T-helper 1 cell treated with Interleukin-12 subunit alpha and Interleukin-12 subunit beta and Interleukin-4 antibody, amounts not matched to agents 30 ng/mL and 1 ng/mL, for 36 hours (primary cell): ENCODE measurements at regions not wholly inside any gene's neighbourhood (a gene's known extent, or its start where the extent isn't known, plus 50 kb on each side); places are given as distances from the start of the nearest gene placed in this dataset.
"Not testable (repeated sequence)": the region's sequence is repeated elsewhere in the genome, so short reads cannot be mapped to it uniquely, and the experiment has no call there.

Experiments used
- intact Hi-C: fragments of 100-400 bp; cut with micrococcal nuclease; formaldehyde crosslinking; loops from one replicate; pipeline ENCODE4 v1.15.1; 2024

DNA sequence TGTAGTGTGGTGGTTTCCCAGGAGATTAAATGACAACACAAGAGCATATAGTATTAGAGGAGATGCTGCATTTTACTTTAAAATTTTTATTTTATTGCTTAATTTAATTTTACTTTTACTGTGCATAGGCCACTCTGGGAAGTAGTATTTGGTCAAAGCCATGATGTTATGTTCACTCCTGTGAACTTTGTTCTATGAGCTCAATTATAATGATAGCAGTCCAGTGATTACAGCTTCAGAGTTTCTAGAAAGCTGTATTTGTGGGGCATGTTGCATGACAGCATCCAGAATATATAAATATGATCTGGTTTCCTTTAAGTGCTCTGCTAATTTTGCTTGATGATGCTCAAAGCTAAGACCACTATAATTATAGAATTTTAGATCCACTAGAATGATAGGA is 338.6 kb downstream of the NSUN3 start:
- intact Hi-C loops = no loop called here

DNA sequence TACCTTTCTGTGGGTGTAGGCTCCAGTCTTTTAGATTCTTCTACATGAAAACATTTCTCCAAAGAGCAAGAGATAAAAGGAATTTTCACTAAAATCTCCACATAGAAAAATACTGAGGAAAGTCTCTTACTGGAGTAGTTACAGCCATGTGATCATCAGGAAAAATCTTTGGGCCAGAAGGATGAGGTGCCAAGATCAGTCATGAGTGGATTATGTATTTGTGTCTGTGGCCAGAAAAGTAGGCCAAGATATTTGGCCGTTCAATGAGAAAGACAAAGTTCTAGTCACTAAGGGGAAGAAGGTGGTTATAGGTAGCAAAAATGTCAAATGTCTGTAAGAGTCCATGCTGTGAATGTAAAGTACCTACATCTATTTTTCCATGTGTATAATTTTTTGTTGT is 339.3 kb downstream of the NSUN3 start:
- intact Hi-C loops = no loop called here

DNA sequence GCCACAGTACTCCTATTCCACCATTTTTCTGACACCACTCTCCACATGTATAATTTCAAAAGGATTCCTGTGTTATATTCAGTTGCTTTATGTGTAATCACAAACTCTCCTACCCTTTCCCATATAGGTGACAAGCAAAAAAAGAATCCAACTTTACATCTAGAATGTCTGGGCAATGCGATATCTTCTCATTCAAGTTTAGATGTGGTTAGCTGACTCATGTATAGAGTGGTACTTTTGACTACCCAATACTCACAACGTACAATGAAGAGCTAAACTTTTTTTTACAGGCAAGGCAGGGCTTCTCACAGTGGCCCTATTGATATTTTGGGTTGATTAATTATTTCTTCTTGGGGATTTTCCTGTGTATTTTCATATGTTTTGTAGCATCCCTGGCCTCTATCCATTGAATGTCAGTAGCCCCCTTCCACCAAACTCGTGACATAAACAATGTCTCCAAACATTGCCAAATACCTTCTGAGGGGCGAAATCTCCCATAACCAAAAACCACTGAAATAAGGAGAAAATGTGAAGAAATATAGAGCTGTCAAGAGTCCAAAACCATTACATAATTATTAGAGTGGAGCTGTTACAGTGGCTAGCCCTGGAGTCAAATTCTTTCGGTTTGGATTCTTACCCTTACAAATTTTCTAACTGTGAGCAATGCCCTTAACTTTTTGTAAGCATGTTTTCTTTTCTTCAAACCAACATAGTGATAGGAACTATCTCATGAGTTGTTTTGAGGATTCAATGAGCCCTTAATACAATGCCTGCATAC is 342.6 kb downstream of the NSUN3 start:
- intact Hi-C loops = no loop called here

- intact Hi-C loops = no loop called here
Measured at GRCh38 chr3:94406595-94406994, 343.7 kb downstream of the NSUN3 start.

- intact Hi-C loops = not testable (repeated sequence)
Measured at GRCh38 chr3:94412936-94413335, 350.1 kb downstream of the NSUN3 start.

GRCh38 chr3:94413336-94414108 is 350.7 kb downstream of the NSUN3 start:
- intact Hi-C loops = no loop called here

DNA sequence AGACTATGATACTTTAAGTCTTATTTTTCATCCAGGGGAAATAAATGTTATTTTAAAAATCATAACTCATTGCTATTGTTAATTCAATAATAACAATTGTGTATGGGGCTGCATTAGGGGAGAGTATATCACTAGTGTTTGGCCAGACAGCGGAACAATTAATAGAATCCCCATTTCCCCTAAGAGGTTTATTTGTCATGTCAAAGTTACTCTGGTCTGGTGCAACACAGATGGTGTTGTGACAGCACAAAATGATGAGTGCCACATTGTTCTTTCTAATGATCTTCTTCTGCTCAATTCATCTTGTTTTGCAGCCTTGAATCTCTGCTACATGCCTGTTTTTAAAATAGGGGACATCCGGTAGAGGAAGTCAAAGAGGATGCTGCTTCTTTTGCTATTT is 351.6 kb downstream of the NSUN3 start:
- intact Hi-C loops = no loop called here

GRCh38 chr3:94416768-94417167 is 353.9 kb downstream of the NSUN3 start:
- intact Hi-C loops = no loop called here

DNA sequence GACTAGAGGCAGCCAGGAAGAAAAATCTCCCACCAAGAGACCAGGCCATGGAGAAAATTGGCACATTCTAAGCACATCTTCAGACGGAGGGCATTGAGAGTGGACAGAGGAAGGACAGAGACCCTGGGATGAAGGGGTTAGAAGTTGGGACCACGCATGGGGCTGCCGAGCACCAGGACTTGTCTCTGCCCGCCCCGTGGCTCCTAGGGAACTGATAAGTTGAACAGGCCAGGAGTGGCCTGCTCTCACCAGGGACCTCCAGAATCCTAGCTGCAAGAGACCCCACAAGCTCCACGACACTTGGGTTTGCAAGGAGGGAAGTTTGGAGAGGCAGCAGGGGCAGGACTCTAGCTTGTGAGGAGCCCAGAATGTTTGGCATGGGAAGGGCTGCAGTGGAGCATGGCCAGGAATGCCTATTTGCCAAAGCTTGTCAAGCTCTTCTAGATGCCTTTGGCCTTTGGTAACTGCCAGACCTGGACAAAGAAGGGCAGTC is 355.1 kb downstream of the NSUN3 start:
- intact Hi-C loops = no loop called here

DNA sequence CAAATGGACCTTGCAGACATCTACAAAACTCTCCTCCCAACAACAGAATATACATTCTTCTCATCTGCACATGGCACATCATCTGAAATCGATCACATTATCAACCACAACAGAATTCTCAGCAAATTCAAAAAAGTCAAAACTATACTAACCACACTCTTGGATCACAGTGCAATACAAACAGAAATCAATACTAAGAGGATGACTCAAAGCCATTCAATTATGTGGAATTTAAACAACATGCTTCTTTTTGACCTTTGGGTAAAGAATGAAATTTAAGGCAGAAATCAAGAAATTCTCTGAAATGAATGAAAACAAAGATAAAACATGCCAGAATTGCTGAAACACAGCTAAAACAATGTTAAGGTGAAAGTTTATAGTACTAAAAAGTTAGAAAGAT is 358.1 kb downstream of the NSUN3 start:
- intact Hi-C loops = no loop called here

GRCh38 chr3:94423578-94423977 is 360.7 kb downstream of the NSUN3 start:
- intact Hi-C loops = no loop called here

GRCh38 chr3:94429517-94429916 is 366.7 kb downstream of the NSUN3 start:
- intact Hi-C loops = no loop called here

DNA sequence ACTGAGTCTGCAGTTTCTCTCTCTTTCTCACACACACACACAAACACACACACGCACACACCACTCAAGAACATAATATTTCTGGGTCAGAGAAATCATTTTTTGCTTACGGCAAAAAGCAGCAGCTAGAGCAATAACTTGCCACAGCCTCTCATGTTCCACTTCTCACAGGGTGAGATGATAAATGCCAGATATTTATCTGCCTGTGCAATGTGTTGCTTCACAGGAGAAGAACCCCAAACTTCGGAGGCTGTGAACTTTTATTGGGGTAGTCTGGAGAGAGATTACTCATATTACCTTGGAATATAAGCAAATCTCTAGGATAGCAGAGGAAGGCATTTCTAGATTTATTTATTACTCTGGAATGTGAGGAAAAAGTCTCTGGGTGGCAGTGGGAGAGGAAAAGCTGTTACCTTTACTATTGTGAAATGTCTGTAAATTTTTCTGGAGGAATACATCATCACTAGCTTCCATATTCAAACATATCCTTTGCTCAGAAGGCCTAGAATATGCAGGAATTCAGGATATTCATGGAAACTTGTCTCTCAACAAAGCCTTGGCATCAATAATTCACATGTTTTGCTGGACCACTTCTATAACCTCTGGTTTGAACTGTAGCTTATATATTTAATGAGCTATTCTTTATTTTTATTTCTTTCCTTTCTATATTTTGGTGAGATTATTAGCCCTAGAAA is 369.2 kb downstream of the NSUN3 start:
- intact Hi-C loops = no loop called here

- intact Hi-C loops = no loop called here
Measured at GRCh38 chr3:94433811-94434210, 370.9 kb downstream of the NSUN3 start.

DNA sequence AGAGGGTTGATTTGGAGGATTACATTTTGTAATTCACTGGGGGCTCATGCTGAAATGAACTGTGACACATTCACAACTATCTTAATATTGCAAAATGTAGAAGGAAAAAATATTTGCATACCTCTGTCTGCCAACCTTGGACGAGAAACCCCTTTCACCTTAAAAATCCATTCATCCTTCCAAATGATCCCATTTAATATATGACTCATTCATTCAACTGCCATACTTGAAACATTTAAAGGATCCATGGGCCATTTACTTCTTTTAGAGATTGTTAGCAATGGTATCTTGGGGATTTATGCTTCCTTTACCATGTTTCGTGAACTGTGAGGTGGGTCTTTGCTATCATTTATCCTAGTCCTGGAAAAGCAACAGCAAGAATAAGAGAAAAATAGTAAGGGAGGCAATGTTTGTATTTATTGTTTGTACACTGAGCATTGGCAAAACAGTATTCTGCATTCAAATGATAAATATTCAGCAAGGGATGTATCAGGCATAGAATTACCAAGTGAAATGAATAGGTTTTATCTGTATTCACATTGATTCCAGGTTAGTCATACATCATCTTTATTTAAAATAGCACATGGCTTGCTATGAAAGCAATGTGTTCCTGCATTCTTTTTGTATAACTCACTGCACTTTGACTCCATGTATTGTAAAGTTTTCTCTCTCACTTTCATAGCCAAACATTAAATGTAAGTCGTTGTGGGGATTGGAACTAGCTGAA is 378.1 kb downstream of the NSUN3 start:
- intact Hi-C loops = no loop called here

GRCh38 chr3:94441494-94441847 is 378.6 kb downstream of the NSUN3 start:
- intact Hi-C loops = no loop called here

DNA sequence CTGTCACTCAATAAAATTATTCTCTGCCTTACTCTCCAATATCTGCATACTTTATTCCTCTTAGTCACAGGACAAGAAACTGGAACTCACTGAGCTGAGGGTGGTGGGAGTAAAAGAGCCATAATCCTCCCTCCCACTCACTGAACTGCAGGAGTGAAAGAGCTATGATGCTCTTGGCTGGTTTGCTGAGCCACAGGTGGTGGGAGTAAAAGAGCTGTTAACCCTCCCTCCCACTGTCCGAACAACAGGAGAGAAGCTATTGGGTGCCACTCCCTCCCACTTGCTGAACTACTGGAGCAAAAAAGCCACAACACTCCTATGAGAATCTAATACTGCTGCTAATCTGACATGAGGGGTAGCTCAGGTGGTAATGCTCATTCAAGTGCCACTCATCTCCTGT is 391.0 kb downstream of the NSUN3 start:
- intact Hi-C loops = no loop called here

GRCh38 chr3:94459167-94459566 is 396.3 kb downstream of the NSUN3 start:
- intact Hi-C loops = no loop called here

DNA sequence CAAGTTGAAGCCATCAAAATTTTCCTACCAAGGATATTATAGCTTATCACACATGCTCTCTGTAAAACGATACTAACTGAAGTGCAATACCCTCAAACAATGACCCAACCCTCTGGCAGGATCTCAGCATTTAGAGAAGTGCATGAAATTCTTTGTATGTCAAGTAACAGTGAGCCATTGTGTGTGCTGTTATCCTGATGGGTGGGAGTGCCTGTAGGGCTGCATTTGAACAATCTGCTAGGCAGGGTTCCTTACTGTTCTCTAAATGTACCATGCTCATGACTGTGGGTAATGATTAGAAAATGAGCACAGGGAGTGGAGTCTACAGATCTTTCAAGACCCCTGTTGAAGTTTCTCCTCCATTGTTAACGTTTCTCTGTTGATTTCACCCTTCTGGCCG is 398.1 kb downstream of the NSUN3 start:
- intact Hi-C loops = no loop called here

DNA sequence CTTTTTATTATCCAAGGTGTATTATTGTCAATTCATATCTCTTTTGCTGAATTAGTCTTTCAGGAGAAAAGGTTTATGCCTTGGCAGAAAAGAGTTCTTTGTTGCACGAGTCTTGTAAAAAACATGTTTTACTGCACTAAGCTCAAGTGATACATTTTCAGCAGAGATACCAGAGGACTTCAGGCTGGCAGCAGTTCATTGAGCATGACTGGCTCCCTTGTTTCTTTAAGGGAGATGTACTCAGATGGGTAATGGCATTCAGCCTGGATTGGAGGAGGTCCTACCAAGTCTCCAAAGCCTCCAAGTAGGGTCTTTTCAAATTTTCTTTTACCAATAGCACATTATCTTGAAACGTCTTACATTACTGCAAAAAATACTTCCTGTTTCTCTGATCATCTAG is 400.1 kb downstream of the NSUN3 start:
- intact Hi-C loops = no loop called here

- intact Hi-C loops = no loop called here
Measured at GRCh38 chr3:94472511-94472910, 409.6 kb downstream of the NSUN3 start.
